H9 (cell line): ENCODE measurements at regions not wholly inside any gene's neighbourhood (a gene's known extent, or its start where the extent isn't known, plus 50 kb on each side); places are given as distances from the start of the nearest gene placed in this dataset.

Experiments
- DNase-seq: peaks from one replicate; pipeline ENCODE4 v3.0.0-alpha.2; 2017
- H2AFZ ChIP-seq: one replicate; pipeline ENCODE4 v1.6.1; 2013; ENCODE audit warnings: mild to moderate bottlenecking, low read length, control low read depth, moderate library complexity
- H2AK5ac ChIP-seq: 2 replicates; pipeline ENCODE4 v1.6.1; 2013; ENCODE audit warnings: low read length, control low read depth, mixed read lengths; ENCODE audit not compliant: insufficient read length
- H2BK120ac ChIP-seq: one replicate; pipeline ENCODE4 v1.6.1; 2013; ENCODE audit warnings: low read depth, mild to moderate bottlenecking, low read length, control low read depth, inconsistent platforms; ENCODE audit not compliant: poor library complexity, severe bottlenecking
- H2BK12ac ChIP-seq: 2 replicates; pipeline ENCODE4 v1.6.1; 2013; ENCODE audit warnings: low read length, control low read depth, mixed read lengths, low read depth; ENCODE audit not compliant: insufficient read length
- H2BK15ac ChIP-seq: 2 replicates; pipeline ENCODE4 v1.6.1; 2013; ENCODE audit warnings: low read depth, low read length, control low read depth
- H2BK20ac ChIP-seq: one replicate; pipeline ENCODE4 v1.6.1; 2013; ENCODE audit warnings: low read depth, mild to moderate bottlenecking, low read length, control low read depth, inconsistent platforms; ENCODE audit not compliant: poor library complexity, severe bottlenecking
- H2BK5ac ChIP-seq: 2 replicates; pipeline ENCODE4 v1.6.1; 2013; ENCODE audit warnings: low read length, control low read depth, mixed read lengths; ENCODE audit not compliant: insufficient read length
- H3K14ac ChIP-seq: 2 replicates; pipeline ENCODE4 v1.6.1; 2013; ENCODE audit warnings: low read length, control low read depth; ENCODE audit not compliant: insufficient read depth
- H3K18ac ChIP-seq: 2 replicates; pipeline ENCODE4 v1.6.1; 2013; ENCODE audit warnings: low read depth, mild to moderate bottlenecking, mixed read lengths, low read length, control low read depth; ENCODE audit not compliant: insufficient read length
- H3K23ac ChIP-seq: 2 replicates; pipeline ENCODE4 v1.6.1; 2013; ENCODE audit warnings: low read length, control low read depth, mixed read lengths, low read depth; ENCODE audit not compliant: insufficient read length
- H3K23me2 ChIP-seq: 2 replicates; pipeline ENCODE4 v1.6.1; 2013; ENCODE audit warnings: low read depth, mild to moderate bottlenecking, mixed read lengths, low read length, control low read depth; ENCODE audit not compliant: insufficient read length, poor library complexity, severe bottlenecking
- H3K27ac ChIP-seq: 2 replicates; pipeline ENCODE4 v1.5.1; 2013; ENCODE audit warnings: low read length, control low read depth, mixed read lengths, low read depth; ENCODE audit not compliant: insufficient read length
- H3K27me3 ChIP-seq: 2 replicates; pipeline ENCODE4 v1.6.1; 2013; ENCODE audit warnings: low read length, control low read depth, inconsistent platforms; ENCODE audit not compliant: insufficient read depth
- H3K4ac ChIP-seq: 2 replicates; pipeline ENCODE4 v1.6.1; 2013; ENCODE audit warnings: low read depth, mild to moderate bottlenecking, control low read depth, inconsistent platforms, low read length, moderate library complexity
- H3K4me1 ChIP-seq: 2 replicates; pipeline ENCODE4 v1.6.1; 2013; ENCODE audit warnings: low read length, control low read depth, inconsistent platforms; ENCODE audit not compliant: insufficient read depth
- H3K4me2 ChIP-seq: 2 replicates; pipeline ENCODE4 v1.6.1; 2013; ENCODE audit warnings: low read length, control low read depth, mixed read lengths; ENCODE audit not compliant: insufficient read length, insufficient read depth
- H3K56ac ChIP-seq: 2 replicates; pipeline ENCODE4 v1.6.1; 2013; ENCODE audit warnings: low read depth, mild to moderate bottlenecking, mixed read lengths, low read length, control low read depth; ENCODE audit not compliant: insufficient read length
- H3K79me1 ChIP-seq: 2 replicates; pipeline ENCODE4 v1.6.1; 2013; ENCODE audit warnings: low read depth, mild to moderate bottlenecking, moderate library complexity, low read length, control low read depth, inconsistent platforms; ENCODE audit not compliant: insufficient read depth, poor library complexity, severe bottlenecking
- H3K79me2 ChIP-seq: 2 replicates; pipeline ENCODE4 v1.6.1; 2013; ENCODE audit warnings: low read length, control low read depth, inconsistent platforms; ENCODE audit not compliant: insufficient read depth
- H3K9ac ChIP-seq: 2 replicates; pipeline ENCODE4 v1.6.1; 2013; ENCODE audit warnings: low read length, control low read depth, mixed read lengths; ENCODE audit not compliant: insufficient read length; ENCODE audit errors: extremely low read depth
- H3K9me3 ChIP-seq: one replicate; pipeline ENCODE4 v1.6.1; 2013; ENCODE audit warnings: low read depth, low read length, inconsistent platforms; ENCODE audit not compliant: control insufficient read depth
- H3T11ph ChIP-seq: one replicate; pipeline ENCODE4 v1.6.1; 2013; ENCODE audit warnings: mild to moderate bottlenecking, low read length, control low read depth, inconsistent platforms
- H4K20me1 ChIP-seq: one replicate; pipeline ENCODE4 v1.6.1; 2013; ENCODE audit not compliant: control insufficient read depth, insufficient read length, insufficient read depth
- H4K5ac ChIP-seq: 2 replicates; pipeline ENCODE4 v1.6.1; 2013; ENCODE audit warnings: low read depth, mild to moderate bottlenecking, mixed read lengths, low read length, control low read depth; ENCODE audit not compliant: insufficient read length
- H4K8ac ChIP-seq: replicated peaks from 2 replicates; pipeline ENCODE4 v1.6.1; 2013; ENCODE audit warnings: low read length, control low read depth, mixed read lengths, low read depth; ENCODE audit not compliant: insufficient read length
- H4K91ac ChIP-seq: 2 replicates; pipeline ENCODE4 v1.6.1; 2013; ENCODE audit warnings: low read depth, mild to moderate bottlenecking, moderate library complexity, mixed read lengths, low read length, control low read depth; ENCODE audit not compliant: insufficient read length
- H3K27ac Mint-ChIP-seq, 3 experiments: 2 replicates in 2 of 3; 3 replicates in 1 of 3; pipeline ENCODE4 v1.8.0; 2020 to 2021; ENCODE audit warnings: mixed read lengths in 3 of 3, mild to moderate bottlenecking in 1 of 3, moderate library complexity in 1 of 3
- H3K27me3 Mint-ChIP-seq: 2 replicates; pipeline ENCODE4 v1.8.0; 2021; ENCODE audit warnings: low read depth, mild to moderate bottlenecking, moderate library complexity, mixed read lengths
- H3K36me3 Mint-ChIP-seq, 3 experiments: 2 replicates in 2 of 3; 3 replicates in 1 of 3; pipeline ENCODE4 v1.8.0; 2020 to 2021; ENCODE audit warnings: low read depth in 3 of 3, mixed read lengths in 3 of 3; ENCODE audit not compliant: insufficient read depth in 1 of 3
- H3K4me1 Mint-ChIP-seq, 2 experiments: 2 replicates each; pipeline ENCODE4 v1.8.0; 2020; ENCODE audit warnings: mixed read lengths in 2 of 2
- H3K4me3 Mint-ChIP-seq, 2 experiments: 2 replicates in 1 of 2; 3 replicates in 1 of 2; pipeline ENCODE4 v1.8.0; 2020 to 2021; ENCODE audit warnings: mild to moderate bottlenecking in 2 of 2, mixed read lengths in 2 of 2, moderate library complexity in 1 of 2
- H3K9me3 Mint-ChIP-seq, 2 experiments: 2 replicates in 1 of 2; 3 replicates in 1 of 2; pipeline ENCODE4 v1.8.0; 2020; ENCODE audit warnings: mild to moderate bottlenecking in 2 of 2, mixed read lengths in 2 of 2, moderate library complexity in 1 of 2
- TF ChIP-seq, protein P1 (sequence below): fragments of 200-600 bp; sonication (generic); conservative IDR thresholded peaks from 3 replicates; pipeline ENCODE4 v1.8.0; 2021; ENCODE audit warnings: antibody characterized with exemption, mild to moderate bottlenecking

GRCh38 chr10:65861249-65861648, 1064.6 kb upstream of the LRRTM3 start:
- H2BK120ac ChIP-seq = no peak overlapping the region
- H3K23ac ChIP-seq = no peak overlapping the region
- H3K4ac ChIP-seq = no peak overlapping the region
- no peak overlapping the region for H2BK5ac ChIP-seq
- H4K91ac ChIP-seq = no peak overlapping the region
- H3K4me1 ChIP-seq = no peaks in the 10 kb centered on the region; the same call in 1 of the 2 replicates
- H3K9ac ChIP-seq = no peak overlapping the region
- H3K56ac ChIP-seq = no peak overlapping the region
- H3K27me3 ChIP-seq = no peaks in the 10 kb centered on the region
- H3K79me2 ChIP-seq = no peaks in the 10 kb centered on the region
- no peak overlapping the region for H3K14ac ChIP-seq
- Mint-ChIP-seq H3K4me1 (no peaks in the 10 kb centered on the region), H3K4me3 (no peak overlapping the region), H3K36me3 (no peaks in the 10 kb centered on the region), H3K9me3 (no peaks in the 10 kb centered on the region), H3K27ac (0 out of 7 replicates have a peak overlapping the region, but pooled peaks of 1 of the 3 experiments have one; percentile 23), H3K27me3 (no peaks in the 10 kb centered on the region)
- no peak overlapping the region for H2AK5ac ChIP-seq
- H3K9me3 ChIP-seq = no peaks in the 10 kb centered on the region
- no peak overlapping the region for H4K8ac ChIP-seq
- no peak overlapping the region for H3K4me2 ChIP-seq
- no peak for DNase-seq
- H3K27ac ChIP-seq = no peak overlapping the region
- no peak overlapping the region for H4K5ac ChIP-seq
- no peak overlapping the region for H2AFZ ChIP-seq
- no peaks in the 10 kb centered on the region for H4K20me1 ChIP-seq
- H3T11ph ChIP-seq = no peak overlapping the region
- no peak overlapping the region for H2BK15ac ChIP-seq
- no peak overlapping the region for H3K18ac ChIP-seq
- H3K23me2 ChIP-seq = no peaks in the 10 kb centered on the region
- no peaks in the 10 kb centered on the region for H3K79me1 ChIP-seq
- H2BK20ac ChIP-seq = no peak overlapping the region
- H2BK12ac ChIP-seq = no peak overlapping the region
- TF ChIP-seq, protein P1, sequence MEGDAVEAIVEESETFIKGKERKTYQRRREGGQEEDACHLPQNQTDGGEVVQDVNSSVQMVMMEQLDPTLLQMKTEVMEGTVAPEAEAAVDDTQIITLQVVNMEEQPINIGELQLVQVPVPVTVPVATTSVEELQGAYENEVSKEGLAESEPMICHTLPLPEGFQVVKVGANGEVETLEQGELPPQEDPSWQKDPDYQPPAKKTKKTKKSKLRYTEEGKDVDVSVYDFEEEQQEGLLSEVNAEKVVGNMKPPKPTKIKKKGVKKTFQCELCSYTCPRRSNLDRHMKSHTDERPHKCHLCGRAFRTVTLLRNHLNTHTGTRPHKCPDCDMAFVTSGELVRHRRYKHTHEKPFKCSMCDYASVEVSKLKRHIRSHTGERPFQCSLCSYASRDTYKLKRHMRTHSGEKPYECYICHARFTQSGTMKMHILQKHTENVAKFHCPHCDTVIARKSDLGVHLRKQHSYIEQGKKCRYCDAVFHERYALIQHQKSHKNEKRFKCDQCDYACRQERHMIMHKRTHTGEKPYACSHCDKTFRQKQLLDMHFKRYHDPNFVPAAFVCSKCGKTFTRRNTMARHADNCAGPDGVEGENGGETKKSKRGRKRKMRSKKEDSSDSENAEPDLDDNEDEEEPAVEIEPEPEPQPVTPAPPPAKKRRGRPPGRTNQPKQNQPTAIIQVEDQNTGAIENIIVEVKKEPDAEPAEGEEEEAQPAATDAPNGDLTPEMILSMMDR = no peak
